ENCODE measurements at regions not wholly inside any gene's neighbourhood (a gene's known extent, or its start where the extent isn't known, plus 50 kb on each side); places are given as distances from the start of the nearest gene placed in this dataset.

DNA sequence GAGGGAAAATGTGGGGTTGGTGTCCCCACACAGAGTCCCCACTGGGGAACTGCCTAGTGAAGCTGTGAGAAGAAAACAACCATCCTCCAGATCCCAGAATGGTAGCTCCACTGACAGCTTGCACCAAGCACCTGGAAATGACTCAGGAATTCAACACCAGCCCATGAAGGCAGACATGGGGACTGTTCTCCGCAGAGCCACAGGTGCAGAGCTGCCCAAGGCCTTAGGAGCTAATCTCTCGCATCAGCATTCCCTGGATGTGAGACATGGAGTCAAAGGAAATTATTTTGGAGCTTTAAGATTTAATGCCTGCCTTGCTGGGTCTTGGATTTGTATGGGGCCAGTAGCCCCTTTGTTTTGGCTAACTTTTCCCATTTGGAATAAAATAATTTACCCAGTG lies 367.9 kb downstream of the FAM133A start:
- DNase-seq: no peak
- intact Hi-C loops (cut with DNase I): no loop called here

DNA sequence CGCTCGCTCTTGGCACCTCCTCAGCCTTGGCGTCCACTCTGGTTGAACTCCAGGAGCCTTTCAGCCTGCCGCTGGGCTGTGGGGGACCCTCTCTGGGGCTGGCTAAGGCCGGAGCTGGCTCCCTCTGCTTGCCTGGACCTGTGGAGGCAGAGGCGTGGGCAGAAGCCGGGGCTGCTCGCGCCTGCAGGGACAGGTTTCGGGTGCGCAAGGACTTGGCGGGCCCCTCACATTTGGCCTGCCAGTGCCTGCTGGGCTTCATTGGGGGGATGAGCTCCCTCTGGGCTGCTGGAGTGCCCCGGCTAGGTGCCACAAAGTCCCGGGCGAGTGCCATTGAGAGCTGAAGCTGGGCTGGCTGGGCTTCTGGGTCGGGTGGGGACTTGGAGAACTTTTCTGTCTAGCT lies 371.7 kb downstream of the FAM133A start:
- no peak for DNase-seq
- intact Hi-C loops (cut with DNase I): no loop called here

DNA sequence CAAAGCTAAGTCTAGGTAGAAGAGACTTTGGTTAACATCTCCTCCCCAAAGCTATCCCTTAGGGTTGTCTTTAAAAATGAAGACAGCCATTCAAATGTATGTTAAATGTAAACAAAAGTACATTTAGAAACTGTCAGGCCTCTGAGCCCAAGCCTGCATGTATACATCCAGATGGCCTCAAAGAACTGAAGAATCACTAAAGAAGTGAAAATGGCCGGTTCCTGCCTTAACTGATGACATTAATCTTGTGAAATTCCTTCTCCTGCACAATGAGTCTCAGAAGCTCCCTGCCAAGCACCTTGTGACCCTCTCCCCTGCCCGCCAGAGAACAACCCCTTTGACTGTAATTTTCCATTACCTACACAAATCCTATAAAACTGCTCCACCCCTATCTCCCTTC lies 377.9 kb downstream of the FAM133A start:
- DNase-seq: no peak
- intact Hi-C loops (cut with DNase I): no loop called here

DNA sequence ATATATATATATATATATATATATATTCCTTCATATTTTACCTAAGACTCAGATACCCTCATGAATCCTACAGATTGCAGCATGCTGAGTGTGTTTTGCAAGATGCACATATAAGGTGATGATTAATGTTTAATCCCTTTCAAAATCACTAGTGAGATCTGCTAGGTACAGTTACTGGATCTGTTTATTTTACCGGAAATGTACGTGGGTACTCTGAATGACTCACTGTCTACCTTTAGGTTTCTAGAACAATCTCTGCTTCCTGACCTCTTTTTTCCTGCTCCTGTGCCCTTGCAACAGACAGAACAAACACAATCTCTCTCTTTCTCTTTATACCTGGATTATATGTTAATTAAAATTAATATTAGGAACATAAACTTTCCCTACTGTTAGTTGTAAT lies 379.6 kb downstream of the FAM133A start:
- intact Hi-C loops (cut with DNase I): no loop called here
- no peak for DNase-seq

DNA sequence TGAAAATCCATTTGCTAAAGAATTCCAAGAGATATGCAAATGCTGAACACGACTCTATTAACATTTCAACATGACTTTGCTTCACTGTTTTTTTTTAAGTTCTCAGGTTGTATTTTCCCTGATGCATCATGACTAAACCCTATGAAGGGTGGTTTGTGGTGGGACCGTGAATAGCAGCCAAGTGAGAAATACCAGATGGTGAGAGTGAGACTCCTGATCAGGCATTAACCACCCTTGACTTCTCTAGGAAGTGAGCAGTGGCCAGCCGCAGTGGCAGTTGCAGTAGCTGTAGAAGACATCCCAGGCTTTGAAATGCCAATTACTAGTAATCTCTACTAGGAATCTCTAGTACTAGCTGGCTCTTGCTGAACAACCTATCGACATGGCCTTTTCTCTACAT lies 383.4 kb downstream of the FAM133A start:
- intact Hi-C loops (cut with DNase I): no loop called here
- DNase-seq: no peak

DNA sequence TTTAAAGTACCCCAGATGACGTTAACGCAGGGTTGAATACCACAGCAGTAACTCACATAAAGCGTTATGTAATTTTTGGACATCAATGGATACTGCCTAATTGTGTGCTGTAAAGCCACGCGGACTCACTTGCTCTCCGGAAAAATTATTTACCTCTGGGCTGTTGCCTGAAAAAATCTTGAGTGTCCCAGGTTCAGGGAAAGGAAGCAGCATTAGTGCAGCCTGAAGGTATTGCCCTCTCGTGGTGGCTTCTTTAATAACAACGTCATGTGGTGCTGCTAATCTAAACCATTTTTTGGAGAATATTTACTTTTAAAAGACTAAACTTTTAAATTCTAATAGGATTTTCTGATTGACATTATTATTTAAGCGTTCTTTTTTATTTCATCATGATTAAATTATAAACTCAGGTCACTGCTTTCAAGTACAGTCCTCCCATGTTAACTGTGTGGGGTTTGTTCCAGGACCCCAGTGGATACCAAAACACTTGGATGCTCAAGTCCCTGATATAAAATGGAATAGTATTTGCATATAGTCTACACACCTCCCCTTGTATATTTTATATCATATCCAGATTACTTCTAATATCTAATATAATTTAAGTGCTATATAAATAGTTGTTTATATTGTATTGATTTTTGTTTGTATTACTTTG lies 384.8 kb downstream of the FAM133A start:
- intact Hi-C loops (cut with DNase I): no loop called here
- peak in 30 of 42 donors; percentile 7 to 63 (median 34) for DNase-seq

DNA sequence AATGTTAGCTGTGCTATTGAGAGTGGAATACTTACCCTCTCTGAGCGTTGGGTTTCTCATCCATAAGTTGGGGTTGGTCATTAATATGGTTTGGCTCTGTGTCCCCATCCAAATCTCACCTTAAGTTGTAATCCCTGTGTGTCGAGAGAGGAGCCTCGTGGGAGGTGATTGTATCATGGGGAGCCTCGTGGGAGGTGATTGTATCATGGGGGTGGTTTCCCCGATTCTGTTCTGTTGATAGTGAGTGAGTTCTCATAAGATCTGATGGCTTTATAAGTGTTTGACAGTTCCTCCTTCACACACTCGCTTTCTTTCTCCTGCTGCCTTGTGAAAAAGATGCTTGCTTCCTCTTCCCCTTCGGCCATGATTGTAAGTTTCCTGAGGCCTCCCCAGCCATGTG lies 391.1 kb downstream of the FAM133A start:
- intact Hi-C loops (cut with DNase I): no loop called here
- DNase-seq: peak in 30 of 42 donors; percentile 1 to 57 (median 22)

DNA sequence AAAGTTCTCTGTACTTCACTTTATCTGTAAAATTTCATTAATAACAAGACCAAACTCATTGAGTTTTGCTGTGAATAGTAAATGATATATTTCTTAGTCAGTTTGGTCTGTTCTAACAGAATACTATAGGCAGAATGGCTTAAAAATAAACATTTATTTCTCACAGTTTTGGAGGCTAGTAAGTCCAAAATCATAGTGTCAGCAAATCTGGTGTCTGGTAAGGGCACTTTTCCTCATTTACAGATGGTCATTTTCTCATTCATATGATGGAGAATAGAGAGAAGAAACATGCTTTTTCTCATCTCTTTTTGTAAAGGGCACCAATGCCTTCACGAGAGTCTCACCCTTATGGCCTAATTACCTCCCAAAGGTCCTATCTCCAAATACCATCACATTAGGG lies 415.1 kb downstream of the FAM133A start:
- intact Hi-C loops (cut with DNase I): no loop called here
- DNase-seq: no peak

DNA sequence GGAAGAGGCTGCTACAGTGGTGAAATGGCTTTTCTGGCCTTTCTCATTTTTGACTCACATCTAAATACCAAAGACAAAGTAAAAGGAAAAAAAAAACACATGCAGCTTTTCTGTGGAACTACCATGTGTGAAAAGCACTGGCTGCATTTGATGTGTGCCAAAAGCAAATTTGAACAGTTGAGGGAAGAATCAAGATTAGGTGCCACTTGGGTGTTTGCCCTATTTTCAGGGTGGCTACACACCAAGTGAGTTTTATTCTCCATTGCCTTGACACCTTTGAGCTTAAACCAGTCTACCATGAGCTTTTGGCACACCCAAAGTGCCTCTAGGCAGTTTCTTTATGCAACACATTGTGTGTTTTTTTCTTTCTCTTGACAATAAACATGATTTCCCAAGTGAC lies 423.9 kb downstream of the FAM133A start:
- intact Hi-C loops (cut with DNase I): no loop called here
- DNase-seq: no peak

DNA sequence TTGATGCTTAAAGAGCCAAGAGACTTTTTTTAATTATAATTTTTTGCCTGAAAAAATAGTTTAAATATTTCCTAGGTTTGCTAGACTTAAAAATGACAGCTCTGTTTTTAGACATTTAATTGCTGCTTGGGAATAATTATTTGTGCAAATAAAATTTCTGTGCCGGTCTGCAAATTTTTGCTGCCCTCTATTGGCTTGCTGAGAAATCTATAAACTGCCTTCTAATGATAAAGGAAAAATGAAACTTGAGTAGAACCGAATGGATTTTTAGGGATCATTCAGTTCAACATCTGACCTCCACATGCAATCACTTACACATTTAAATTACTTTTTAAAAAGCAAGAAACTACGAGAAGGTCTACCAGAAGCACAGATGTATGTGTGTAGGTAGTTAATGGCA lies 434.0 kb downstream of the FAM133A start:
- DNase-seq: peak in 1 of 42 donors; percentile 2
- intact Hi-C loops (cut with DNase I): no loop called here

DNA sequence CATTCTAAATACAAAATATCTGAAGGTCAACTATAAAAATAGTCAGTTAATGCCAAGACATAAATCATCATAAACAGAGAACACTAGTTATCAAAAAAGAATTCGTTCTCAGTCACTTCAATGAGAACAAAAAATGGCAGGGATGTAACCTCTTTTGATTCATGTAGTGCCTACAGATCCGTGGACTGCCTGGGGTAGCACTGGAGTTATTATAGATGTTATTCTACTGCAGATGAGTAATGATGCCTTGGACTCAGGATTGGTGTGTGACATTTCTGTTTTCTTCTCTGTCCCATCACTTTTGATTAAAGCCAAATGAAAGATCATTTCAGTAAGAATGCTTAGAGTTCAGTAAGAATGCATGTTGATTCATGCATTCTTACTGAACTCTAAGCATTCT lies 440.4 kb downstream of the FAM133A start:
- intact Hi-C loops (cut with DNase I): no loop called here
- DNase-seq: no peak

DNA sequence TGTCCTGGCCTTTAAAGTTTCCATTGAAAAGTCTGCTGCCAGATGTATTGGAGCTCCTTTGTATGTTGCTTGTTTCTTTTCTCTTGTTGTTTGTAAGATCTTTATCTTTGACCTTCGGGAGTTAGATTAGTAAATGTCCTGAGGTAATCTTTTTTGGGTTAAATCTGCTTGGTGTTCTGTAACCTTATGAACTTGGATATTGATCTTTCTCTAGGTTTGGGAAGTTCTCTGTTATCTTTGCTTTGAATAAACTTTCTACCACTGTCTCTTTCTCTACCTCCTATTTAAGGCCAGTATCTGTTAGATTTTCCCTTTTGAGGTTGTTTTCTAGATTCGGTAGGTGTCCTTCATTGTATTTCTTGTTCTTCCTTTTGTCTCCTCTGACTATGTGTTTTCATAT lies 447.8 kb downstream of the FAM133A start:
- no peak for DNase-seq
- intact Hi-C loops (cut with DNase I): no loop called here

DNA sequence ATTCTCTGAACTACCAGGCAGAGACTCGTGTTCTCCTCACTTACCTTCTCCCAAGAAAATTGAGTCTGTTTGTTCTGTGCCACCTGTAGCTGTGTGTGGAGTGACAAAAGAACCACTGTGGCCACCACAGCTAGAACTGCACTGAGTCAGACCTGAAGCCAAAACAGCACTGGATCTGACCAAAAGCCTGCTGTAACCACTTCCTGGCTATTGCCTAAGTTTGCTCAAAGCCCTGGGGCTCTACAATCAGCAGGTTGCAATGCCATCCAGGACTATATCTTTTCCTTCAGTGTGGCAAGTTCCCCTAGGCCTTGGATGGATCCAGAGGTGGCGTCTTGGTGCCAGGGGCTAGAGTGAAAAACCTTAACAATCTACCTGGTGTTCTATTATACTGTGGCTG lies 449.1 kb downstream of the FAM133A start:
- no peak for DNase-seq
- intact Hi-C loops (cut with DNase I): no loop called here

DNA sequence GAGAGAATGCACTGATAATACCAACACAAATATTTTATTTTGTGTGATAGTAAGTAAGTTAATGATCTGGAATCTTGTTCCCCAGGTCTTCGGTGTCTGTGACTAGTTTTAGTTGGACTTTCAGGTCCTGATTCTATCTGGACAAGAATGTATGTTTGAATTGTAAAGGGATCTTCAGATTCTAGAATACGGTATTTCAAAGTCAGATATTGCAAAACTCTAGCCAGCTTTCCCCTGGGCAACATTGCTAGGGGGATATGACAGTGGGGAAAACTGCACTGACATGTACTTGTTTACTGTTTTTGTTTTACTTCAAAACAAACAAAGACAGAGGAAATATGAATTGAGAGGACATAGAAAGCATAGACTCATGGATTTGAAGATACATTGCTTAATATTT lies 489.0 kb downstream of the FAM133A start:
- intact Hi-C loops (cut with DNase I): no loop called here
- no peak for DNase-seq

DNA sequence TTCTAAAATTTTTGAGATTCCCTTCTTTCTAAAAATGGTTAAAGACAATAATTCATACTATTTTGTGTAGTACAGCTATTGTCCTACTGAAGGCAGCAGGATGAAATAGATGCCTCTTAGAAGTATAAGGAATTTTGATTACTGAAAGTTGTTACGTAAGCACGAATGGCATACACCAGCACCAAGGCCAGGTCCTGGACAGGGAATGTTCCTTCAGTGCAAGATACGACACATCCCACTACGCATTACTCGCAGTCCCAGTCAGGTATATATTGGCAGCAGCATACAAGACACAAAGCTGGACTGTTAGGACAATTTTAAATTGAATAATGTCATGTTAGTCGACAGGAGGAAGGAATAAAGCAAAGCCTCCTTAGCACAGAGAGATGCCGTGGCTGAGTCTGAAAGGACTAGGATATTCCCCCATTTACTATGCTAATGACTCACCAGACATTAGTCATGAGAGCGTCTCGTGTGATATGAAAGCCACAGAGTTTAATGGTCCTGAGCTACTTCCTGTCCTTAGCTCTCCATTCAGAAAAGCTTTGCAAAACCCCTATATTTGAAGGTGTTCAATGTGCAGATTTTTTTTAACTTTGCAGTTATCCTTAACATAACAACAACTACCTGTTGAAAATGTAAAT lies 504.3 kb downstream of the FAM133A start:
- intact Hi-C loops (cut with DNase I): no loop called here
- DNase-seq: no peak

DNA sequence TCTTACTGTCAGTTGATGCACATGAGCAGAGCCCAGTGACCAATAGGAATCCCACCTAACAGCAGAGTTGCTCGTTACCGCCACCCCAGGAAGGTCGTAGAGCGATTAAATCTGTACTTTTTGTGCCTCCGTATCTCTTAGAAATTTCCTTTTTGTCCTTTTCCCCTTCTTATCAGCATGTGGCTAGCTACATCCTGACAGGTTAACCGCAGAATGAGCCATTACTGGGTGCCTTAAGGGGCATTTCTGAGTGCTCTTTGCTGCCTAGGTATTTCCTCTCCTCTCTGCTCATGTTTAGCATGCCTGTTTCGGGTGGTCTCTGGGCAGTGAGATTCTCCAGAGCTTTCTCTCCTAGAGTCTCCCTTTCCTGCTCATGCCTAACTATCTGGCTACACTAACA lies 530.5 kb downstream of the FAM133A start:
- no peak for DNase-seq
- intact Hi-C loops (cut with DNase I): no loop called here

DNA sequence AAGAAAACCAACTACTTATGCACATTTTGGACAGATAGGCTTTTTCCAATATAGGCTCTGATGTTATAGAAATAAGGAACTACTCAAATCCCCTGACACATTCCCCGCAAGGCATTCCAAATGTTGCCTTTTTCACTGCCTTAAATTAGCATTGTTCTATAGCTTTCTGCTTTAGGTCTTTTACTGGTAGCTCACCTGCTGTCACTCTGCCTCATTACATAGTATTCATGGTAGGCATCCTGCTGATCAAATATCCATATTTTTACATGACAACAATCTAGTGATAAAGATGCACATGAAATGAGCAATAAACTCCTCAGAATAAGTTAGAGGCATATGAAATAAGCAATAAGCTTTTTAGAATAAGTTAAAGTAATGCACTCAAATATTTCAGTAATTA lies 542.7 kb downstream of the FAM133A start:
- DNase-seq: no peak
- intact Hi-C loops (cut with DNase I): no loop called here

DNA sequence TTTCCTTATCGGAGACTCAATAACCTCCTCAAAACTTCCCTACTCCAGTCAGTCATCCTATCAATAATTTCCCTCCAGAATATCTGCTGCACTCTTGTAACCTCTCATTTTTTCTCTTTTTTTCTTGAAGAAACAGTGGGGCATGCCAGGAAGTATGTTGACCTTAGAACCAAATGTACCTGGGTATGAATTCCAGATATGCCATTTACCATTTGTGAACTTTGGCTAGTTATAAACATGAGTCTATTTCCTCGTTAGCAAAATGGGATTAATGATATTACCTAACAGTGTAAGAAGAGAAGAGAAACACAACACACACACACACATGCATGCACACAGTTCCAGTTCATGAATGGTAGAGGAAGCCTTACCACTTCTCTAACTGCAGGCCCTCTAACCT lies 578.2 kb downstream of the FAM133A start:
- intact Hi-C loops (cut with DNase I): no loop called here

DNA sequence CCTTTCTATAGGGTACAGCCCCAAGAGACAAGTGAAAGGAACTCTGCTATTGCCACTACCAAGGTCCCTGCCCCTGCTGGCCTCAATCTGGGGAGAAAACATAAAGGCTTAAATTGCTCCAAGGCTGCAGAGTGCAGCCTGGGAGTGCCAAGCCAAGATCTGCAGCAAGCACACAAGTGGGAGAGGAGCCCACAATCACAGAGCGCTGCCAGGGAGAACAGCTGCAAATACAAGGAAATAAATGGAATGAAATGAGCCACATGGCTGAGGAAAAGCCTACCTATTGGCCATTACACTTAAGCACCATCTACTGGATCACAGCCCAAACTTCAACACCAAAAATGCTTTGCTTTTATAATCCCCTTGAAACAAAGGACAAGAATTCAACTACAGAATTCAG lies 582.4 kb downstream of the FAM133A start:
- no peak for DNase-seq
- intact Hi-C loops (cut with DNase I): no loop called here

More for the DNA sequence above, 578.2 kb downstream of the FAM133A start:
- DNase-seq: no peak

DNA sequence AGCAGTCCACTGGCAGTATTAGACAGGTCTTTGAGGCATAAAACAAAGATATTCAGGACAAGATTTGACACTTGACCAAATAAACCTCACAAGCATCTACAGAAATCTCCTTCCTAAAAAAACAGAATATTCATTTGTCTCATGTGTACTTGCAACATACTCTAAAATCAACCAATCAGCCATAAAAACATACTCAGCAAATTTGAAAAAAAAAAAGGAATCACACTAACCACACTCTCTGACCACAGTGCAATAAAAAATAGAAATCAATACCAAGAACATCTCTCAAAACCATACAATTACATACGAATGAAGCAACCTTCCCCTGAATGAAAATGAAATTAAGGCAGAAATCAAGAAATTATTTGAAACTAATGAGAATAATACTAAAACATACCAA lies 591.3 kb downstream of the FAM133A start:
- intact Hi-C loops (cut with DNase I): no loop called here
- no peak for DNase-seq

DNA sequence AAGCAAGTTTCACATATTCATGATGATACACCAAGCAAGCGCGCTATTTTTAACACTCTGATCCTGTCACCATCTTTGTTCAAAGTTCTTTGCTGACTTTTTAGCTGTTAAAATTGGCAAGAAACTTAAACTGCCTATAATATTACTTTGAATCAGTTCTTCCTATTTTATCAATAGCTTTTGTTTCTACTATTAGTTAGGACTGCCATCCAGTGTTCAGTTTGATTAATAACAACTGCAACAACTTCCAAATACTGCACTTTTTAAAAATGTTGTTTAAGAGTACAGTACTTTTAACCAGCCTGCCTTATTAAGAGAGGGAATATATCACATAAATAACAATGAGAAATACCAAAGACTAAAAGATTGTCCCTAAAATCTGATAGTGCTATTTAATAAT lies 614.3 kb downstream of the FAM133A start:
- intact Hi-C loops (cut with DNase I): no loop called here
- DNase-seq: no peak
